IMR-90 (cell line): ENCODE measurements at regions not wholly inside any gene's neighbourhood (a gene's known extent, or its start where the extent isn't known, plus 50 kb on each side); places are given as distances from the start of the nearest gene placed in this dataset.

Experiments
- ATAC-seq: fragments of 200-7000 bp; cut with Tn5 transposase; 2 replicates; pipeline ENCODE4 v1.9.1; 2020; ENCODE audit warnings: low read depth, mild to moderate bottlenecking, moderate library complexity
- BruUV-seq: library from RNA; stranded (reverse); fragments of 400-500 nt; replicated peaks from 2 replicates; lab custom pipeline; 2021; lab: Mats Ljungman, UMichigan
- CTCF ChIA-PET: fragments of 300-600 bp; formaldehyde crosslinking; extraction: SDS; loops from one replicate; lab custom pipeline; 2021; ENCODE audit warnings: antibody characterized with exemption; lab: Yijun Ruan, JAX
- POLR2A ChIA-PET: fragments of 300-600 bp; sonication (Branson Sonifier 250); formaldehyde crosslinking; loops from one replicate; lab custom pipeline; 2022; ENCODE audit warnings: antibody characterized with exemption; ENCODE audit not compliant: unreplicated experiment; lab: Charles Lee
- DNase-seq: peaks from one replicate; pipeline ENCODE4 v3.0.0; 2013
- H2AFZ ChIP-seq: replicated peaks from 2 replicates; pipeline ENCODE3; 2013; ENCODE audit warnings: low read length, mild to moderate bottlenecking; ENCODE audit not compliant: poor library complexity
- H2AK5ac ChIP-seq: 2 replicates; pipeline ENCODE4 v1.6.1; 2013; ENCODE audit warnings: low read depth, low read length, inconsistent platforms
- H2AK9ac ChIP-seq: replicated peaks from 2 replicates; pipeline ENCODE3; 2013; ENCODE audit warnings: mild to moderate bottlenecking, low read depth, low read length, moderate library complexity; ENCODE audit not compliant: poor library complexity
- H2BK120ac ChIP-seq: 2 replicates; pipeline ENCODE4 v1.6.1; 2013; ENCODE audit warnings: low read depth, low read length, inconsistent platforms
- H2BK15ac ChIP-seq: 3 replicates; pipeline ENCODE4 v1.6.1; 2013; ENCODE audit warnings: low read depth, low read length, inconsistent platforms
- H2BK20ac ChIP-seq: 2 replicates; pipeline ENCODE4 v1.6.1; 2013; ENCODE audit warnings: low read depth, mild to moderate bottlenecking, inconsistent platforms, low read length, moderate library complexity
- H2BK5ac ChIP-seq: 2 replicates; pipeline ENCODE4 v1.6.1; 2013; ENCODE audit warnings: mild to moderate bottlenecking, low read depth, low read length, inconsistent platforms; ENCODE audit not compliant: poor library complexity, severe bottlenecking
- H3K14ac ChIP-seq: replicated peaks from 2 replicates; pipeline ENCODE4 v1.6.1; 2013; ENCODE audit warnings: low read depth, low read length, inconsistent platforms
- H3K18ac ChIP-seq: 2 replicates; pipeline ENCODE4 v1.6.1; 2013; ENCODE audit warnings: low read depth, low read length, control low read depth
- H3K23ac ChIP-seq: 2 replicates; pipeline ENCODE4 v1.6.1; 2013; ENCODE audit warnings: low read depth, low read length, inconsistent platforms
- H3K27ac ChIP-seq: 2 replicates; pipeline ENCODE4 v1.5.1; 2013; ENCODE audit warnings: mild to moderate bottlenecking, control low read depth, low read length; ENCODE audit not compliant: insufficient read depth
- H3K27me3 ChIP-seq: 2 replicates; pipeline ENCODE4 v1.6.1; 2013; ENCODE audit warnings: low read length; ENCODE audit not compliant: control insufficient read depth, insufficient read depth
- H3K36me3 ChIP-seq: 2 replicates; pipeline ENCODE4 v1.6.1; 2013; ENCODE audit warnings: low read length, mixed read lengths; ENCODE audit not compliant: control insufficient read depth, insufficient read depth
- H3K4ac ChIP-seq: 2 replicates; pipeline ENCODE4 v1.6.1; 2013; ENCODE audit warnings: low read depth, low read length, inconsistent platforms
- H3K4me1 ChIP-seq: 2 replicates; pipeline ENCODE4 v1.6.1; 2013; ENCODE audit warnings: low read length, mixed read lengths; ENCODE audit not compliant: control insufficient read depth, insufficient read depth
- H3K4me2 ChIP-seq: 2 replicates; pipeline ENCODE4 v1.6.1; 2013; ENCODE audit warnings: low read depth, mild to moderate bottlenecking, control low read depth, low read length, moderate library complexity
- H3K4me3 ChIP-seq: 2 replicates; pipeline ENCODE4 v1.5.1; 2013; ENCODE audit warnings: low read depth, mild to moderate bottlenecking, control low read depth, low read length, moderate library complexity; ENCODE audit not compliant: insufficient read depth
- H3K56ac ChIP-seq: 2 replicates; pipeline ENCODE4 v1.6.1; 2013; ENCODE audit warnings: low read length, inconsistent platforms; ENCODE audit not compliant: insufficient read depth; ENCODE audit errors: extremely low read depth
- H3K79me1 ChIP-seq, 2 experiments: 2 replicates each; pipeline ENCODE4 v1.6.1; 2013; ENCODE audit warnings: low read length in 2 of 2, inconsistent platforms in 1 of 2, low read depth in 1 of 2
- H3K9ac ChIP-seq: 2 replicates; pipeline ENCODE4 v1.6.1; 2013; ENCODE audit warnings: low read depth, low read length, control low read depth
- H3K9me1 ChIP-seq: 2 replicates; pipeline ENCODE4 v1.6.1; 2013; ENCODE audit warnings: low read length, inconsistent platforms; ENCODE audit not compliant: insufficient read depth
- H3K9me3 ChIP-seq: 2 replicates; pipeline ENCODE4 v1.6.1; 2013; ENCODE audit warnings: low read length; ENCODE audit not compliant: control insufficient read depth, insufficient read depth
- H4K20me1 ChIP-seq: 2 replicates; pipeline ENCODE4 v1.6.1; 2013; ENCODE audit warnings: low read length, inconsistent platforms; ENCODE audit not compliant: insufficient read depth
- H4K5ac ChIP-seq: 2 replicates; pipeline ENCODE4 v1.6.1; 2013; ENCODE audit warnings: mild to moderate bottlenecking, low read depth, low read length, control low read depth
- H4K8ac ChIP-seq, 2 experiments: 2 replicates each; pipeline ENCODE4 v1.6.1; 2013; ENCODE audit warnings: low read depth in 2 of 2, low read length in 2 of 2, control low read depth in 1 of 2, inconsistent platforms in 1 of 2
- H4K91ac ChIP-seq: 2 replicates; pipeline ENCODE4 v1.6.1; 2013; ENCODE audit warnings: low read depth, low read length, inconsistent platforms; ENCODE audit not compliant: insufficient read depth
- BHLHE40 ChIP-seq: fragments of 150-350 bp; IDR thresholded peaks from 2 replicates; pipeline ENCODE4 v1.6.1; 2016; ENCODE audit warnings: mild to moderate bottlenecking, low read depth, low read length
- CEBPB ChIP-seq: IDR thresholded peaks from 2 replicates; pipeline ENCODE4 v1.6.1; 2012; ENCODE audit warnings: low read depth, low read length, improper control_type of control experiment
- CHD1 ChIP-seq: IDR thresholded peaks from 2 replicates; pipeline ENCODE4 v1.6.1; 2012; ENCODE audit warnings: low read depth, low read length, improper control_type of control experiment
- ELK1 ChIP-seq: fragments of 150-350 bp; IDR thresholded peaks from 2 replicates; pipeline ENCODE4 v1.6.1; 2016; ENCODE audit warnings: low read depth, mild to moderate bottlenecking, low read length, moderate library complexity, borderline replicate concordance
- FOS ChIP-seq: fragments of 150-350 bp; IDR thresholded peaks from 2 replicates; pipeline ENCODE4 v1.6.1; 2016; ENCODE audit warnings: low read depth, low read length
- MAFK ChIP-seq: IDR thresholded peaks from 2 replicates; pipeline ENCODE4 v1.6.1; 2012; ENCODE audit warnings: low read depth, low read length, improper control_type of control experiment
- MAZ ChIP-seq: IDR thresholded peaks from 2 replicates; pipeline ENCODE4 v1.6.1; 2012; ENCODE audit warnings: low read depth, mild to moderate bottlenecking, low read length, improper control_type of control experiment, moderate library complexity, borderline replicate concordance
- MXI1 ChIP-seq: IDR thresholded peaks from 2 replicates; pipeline ENCODE4 v1.6.1; 2012; ENCODE audit warnings: low read depth, mild to moderate bottlenecking, low read length, moderate library complexity, borderline replicate concordance
- NFE2L2 ChIP-seq: fragments of 150-350 bp; IDR thresholded peaks from 2 replicates; pipeline ENCODE4 v1.6.1; 2016; ENCODE audit warnings: low read depth, mild to moderate bottlenecking, low read length
- POLR2A ChIP-seq: IDR thresholded peaks from 2 replicates; pipeline ENCODE4 v1.6.1; 2012; ENCODE audit warnings: mild to moderate bottlenecking, low read depth, low read length
- RAD21 ChIP-seq: IDR thresholded peaks from 2 replicates; pipeline ENCODE4 v1.6.1; 2012; ENCODE audit warnings: low read length, improper control_type of control experiment
- RCOR1 ChIP-seq: IDR thresholded peaks from 2 replicates; pipeline ENCODE4 v1.6.1; 2012; ENCODE audit warnings: mild to moderate bottlenecking, low read length, improper control_type of control experiment; ENCODE audit not compliant: insufficient replicate concordance
- RFX5 ChIP-seq: IDR thresholded peaks from 2 replicates; pipeline ENCODE4 v1.8.0; 2012; ENCODE audit warnings: low read depth, mild to moderate bottlenecking, low read length, moderate library complexity
- SMC3 ChIP-seq: fragments of 150-350 bp; IDR thresholded peaks from 2 replicates; pipeline ENCODE4 v1.6.1; 2016; ENCODE audit warnings: low read depth, mild to moderate bottlenecking, antibody characterized with exemption, low read length, moderate library complexity
- dilution Hi-C: fragments of 300-500 bp; cut with HindIII; formaldehyde crosslinking; loops from one replicate; pipeline ENCODE4 v1.14.3; 2018; ENCODE audit warnings: low sequenced_read_pairs; ENCODE audit not compliant: unreplicated experiment
- in situ Hi-C: fragments of 300-500 bp; cut with MboI; formaldehyde crosslinking; loops from 3 replicates; pipeline ENCODE4 v1.14.3; 2019; ENCODE audit warnings: low sequenced_read_pairs, inconsistent platforms, mixed read lengths
- intact Hi-C: fragments of 100-400 bp; cut with micrococcal nuclease; formaldehyde crosslinking; loops from 2 replicates; pipeline ENCODE4 v1.10.0; 2022
- TF ChIP-seq, protein P1 (sequence below): fragments of 150-350 bp; IDR thresholded peaks from 2 replicates; pipeline ENCODE4 v1.6.1; 2017; ENCODE audit warnings: mild to moderate bottlenecking, antibody characterized with exemption, low read length, low read depth

DNA sequence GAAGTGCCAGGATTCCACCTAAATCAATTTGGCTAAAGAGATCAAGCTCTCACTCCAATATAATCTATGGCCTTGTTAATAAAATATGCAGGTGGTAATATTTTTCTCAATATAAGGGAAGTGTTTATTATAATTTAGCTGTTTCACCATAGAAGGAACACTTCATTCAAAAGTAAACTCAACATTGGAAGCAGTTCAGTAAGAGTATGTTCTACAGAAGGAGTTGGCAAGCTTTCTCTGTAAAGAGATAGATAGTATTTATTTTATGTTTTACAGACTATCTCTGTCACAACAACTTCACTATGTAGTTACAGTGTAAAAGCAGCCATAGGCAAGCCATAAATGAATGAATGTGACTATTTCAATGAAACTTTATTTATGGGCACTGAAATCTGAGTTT, 313.6 kb upstream of the ANO3 start:
- no peak for TF ChIP-seq ELK1
- TF ChIP-seq MAFK: no peak
- TF ChIP-seq MXI1: no peak
- TF ChIP-seq MAZ: no peak
- no peak for TF ChIP-seq SMC3
- no peak for TF ChIP-seq POLR2A
- TF ChIP-seq CEBPB: no peak
- no peak for TF ChIP-seq RCOR1
- no peak for TF ChIP-seq RAD21
- TF ChIP-seq, protein P1, sequence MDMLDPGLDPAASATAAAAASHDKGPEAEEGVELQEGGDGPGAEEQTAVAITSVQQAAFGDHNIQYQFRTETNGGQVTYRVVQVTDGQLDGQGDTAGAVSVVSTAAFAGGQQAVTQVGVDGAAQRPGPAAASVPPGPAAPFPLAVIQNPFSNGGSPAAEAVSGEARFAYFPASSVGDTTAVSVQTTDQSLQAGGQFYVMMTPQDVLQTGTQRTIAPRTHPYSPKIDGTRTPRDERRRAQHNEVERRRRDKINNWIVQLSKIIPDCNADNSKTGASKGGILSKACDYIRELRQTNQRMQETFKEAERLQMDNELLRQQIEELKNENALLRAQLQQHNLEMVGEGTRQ: no peak
- no peak for TF ChIP-seq RFX5
- TF ChIP-seq CHD1: no peak
- no peak for TF ChIP-seq NFE2L2
- TF ChIP-seq FOS: no peak
- no peak for TF ChIP-seq BHLHE40
- intact Hi-C loops: no loop called here
- POLR2A ChIA-PET: no interaction called here

More for the DNA sequence above, 313.6 kb upstream of the ANO3 start:
- H2BK15ac ChIP-seq: no peak overlapping the region
- H2AFZ ChIP-seq: no peak overlapping the region
- H3K36me3 ChIP-seq: no peaks in the 10 kb centered on the region
- no peak overlapping the region for H4K91ac ChIP-seq
- dilution Hi-C loops (no loop called here), in situ Hi-C loops (no loop called here)
- H3K23ac ChIP-seq: no peak overlapping the region
- H2BK20ac ChIP-seq: no peak overlapping the region
- H3K4me1 ChIP-seq: no peaks in the 10 kb centered on the region; the same call in 1 of the 2 replicates
- H2AK5ac ChIP-seq: no peak overlapping the region
- H4K5ac ChIP-seq: no peak overlapping the region
- no peak overlapping the region for H3K9ac ChIP-seq
- H3K14ac ChIP-seq: no peak overlapping the region
- H3K9me1 ChIP-seq: no peaks in the 10 kb centered on the region
- no peak overlapping the region for H3K27ac ChIP-seq
- H2AK9ac ChIP-seq: no peak overlapping the region
- no peak overlapping the region for H2BK120ac ChIP-seq
- ATAC-seq: peak; percentile 66
- H3K4me3 ChIP-seq: no peak overlapping the region
- H3K9me3 ChIP-seq: no peaks in the 10 kb centered on the region
- no peak overlapping the region for H2BK5ac ChIP-seq
- BruUV-seq: no TSS peak
- H3K4ac ChIP-seq: no peak overlapping the region
- H3K18ac ChIP-seq: no peak overlapping the region
- H4K8ac ChIP-seq: no peak overlapping the region
- H3K79me1 ChIP-seq: no peaks in the 10 kb centered on the region
- H4K20me1 ChIP-seq: no peaks in the 10 kb centered on the region
- no peak overlapping the region for H3K56ac ChIP-seq
- no peaks in the 10 kb centered on the region for H3K27me3 ChIP-seq
- CTCF ChIA-PET: interaction anchor here (0.7 to 1.1 kb wide), 3 partner anchors 9 to 227 kb away, joined by 3 to 5 read pairs (median 3); no protein-coding TSS in a partner anchor
- no peak overlapping the region for H3K4me2 ChIP-seq
- no peak for DNase-seq
